ENCODE measurements at regions not wholly inside any gene's neighbourhood (a gene's known extent, or its start where the extent isn't known, plus 50 kb on each side); places are given as distances from the start of the nearest gene placed in this dataset.

GRCh38 chr17:79182176-79183042 lies 107.8 kb downstream of the ENGASE start:
- Histone ChIP-seq H4K20me1 (ENCODE audit: insufficient read depth, low read length) (peaks cover 6% of the 10 kb centered on the region; the same call in 1 of the 2 replicates), H3K36me3 (replicated peaks in 1 of 2; ENCODE audit: control insufficient read depth in 1 of 2, insufficient read depth in 2 of 2, low read length in 2 of 2) (no peaks in the 10 kb centered on the region), H3K4me3 (replicated peaks in 1 of 3; ENCODE audit: insufficient read depth in 1 of 3, low read depth in 2 of 3, low read length in 3 of 3) (no peak overlapping the region), H3K79me2 (ENCODE audit: insufficient read depth, low read length) (no peaks in the 10 kb centered on the region), H3K27ac (ENCODE audit: extremely low read length, insufficient read depth, low read length) (no peak overlapping the region), H3K4me1 (ENCODE audit: insufficient read depth, low read length) (no peaks in the 10 kb centered on the region), H2AFZ (ENCODE audit: low read length) (no peak overlapping the region), H3K9ac (ENCODE audit: insufficient read depth, low read depth, low read length) (no peak overlapping the region), H3K9me3 (ENCODE audit: low read length) (no peaks in the 10 kb centered on the region), H3K4me2 (ENCODE audit: low read depth, low read length) (no peak overlapping the region), H3K27me3 (ENCODE audit: control insufficient read depth in 1 of 2, insufficient read depth in 2 of 2, low read length in 2 of 2) (peaks cover 30 to 89% of the 10 kb centered on the region in 2 experiments)
- DNase-seq (ENCODE audit: low spot score) (no peak), FAIRE-seq (no peak), ATAC-seq (no peak)
- intact Hi-C loops (cut with micrococcal nuclease; ENCODE audit: unreplicated experiment), result no loop called here
- ChIA-PET POLR2A (no interaction called here), CTCF (ENCODE audit: low intra/inter-chr PET ratio, low total read pairs) (no interaction called here)
- in situ Hi-C loops (cut with HindIII; ENCODE audit: extremely low pct_ligation_motif_present, low pct_unique_long_range_greater_than_20kb), result no loop called here
- WGBS (ENCODE audit: low lambda C conversion rate), result 34% methylated on average over 49 of the region's 68 CpGs
- BruUV-seq (replicated peaks), result no TSS peak
- TF ChIP-seq SNAPC4 (CRISPR knock-in tag; IDR thresholded peaks at IDR 0.05), result no peak
- TF ChIP-seq ZNF501 (CRISPR knock-in tag; IDR thresholded peaks at IDR 0.05), result no peak
- TF ChIP-seq ZNF7 (CRISPR knock-in tag; IDR thresholded peaks at IDR 0.05), result no peak
- no peak for TF ChIP-seq BATF2 (CRISPR knock-in tag; IDR thresholded peaks at IDR 0.05)
- TF ChIP-seq ZFP1 (CRISPR knock-in tag; IDR thresholded peaks at IDR 0.05), result no peak
- no peak for TF ChIP-seq ZSCAN30 (CRISPR knock-in tag; IDR thresholded peaks at IDR 0.05)
- TF ChIP-seq ZMAT3 (CRISPR knock-in tag; conservative IDR thresholded peaks at IDR 0.05), result no peak
- no peak for TF ChIP-seq ZNF44 (CRISPR knock-in tag; IDR thresholded peaks at IDR 0.05)
- TF ChIP-seq TCF12 (IDR thresholded peaks at IDR 0.05), result no peak
- no peak for TF ChIP-seq TCF12 (CRISPR knock-in tag; IDR thresholded peaks at IDR 0.05)
- TF ChIP-seq PHF21A (CRISPR knock-in tag; IDR thresholded peaks at IDR 0.05), result no peak
- no peak for TF ChIP-seq KLF9 (CRISPR knock-in tag; IDR thresholded peaks at IDR 0.05; ENCODE audit: low read depth)
- TF ChIP-seq, protein P1, sequence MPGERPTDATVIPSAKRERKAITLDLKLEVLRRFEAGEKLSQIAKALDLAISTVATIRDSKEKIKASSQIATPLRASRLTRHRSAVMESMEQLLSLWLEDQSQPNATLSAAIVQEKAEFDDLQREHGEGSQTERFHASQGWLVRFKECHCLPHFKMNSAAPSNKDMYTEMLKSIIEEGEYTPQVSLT (CRISPR knock-in tag; IDR thresholded peaks at IDR 0.05; ENCODE audit: borderline replicate concordance, low read depth), result no peak
- no peak for TF ChIP-seq ZNF567 (CRISPR knock-in tag; IDR thresholded peaks at IDR 0.05; ENCODE audit: borderline replicate concordance)

All from HepG2 (cell line).